CD4-positive, alpha-beta T cell (primary cell): ENCODE measurements at regions not wholly inside any gene's neighbourhood (a gene's known extent, or its start where the extent isn't known, plus 50 kb on each side); places are given as distances from the start of the nearest gene placed in this dataset.
"Not testable (repeated sequence)": the region's sequence is repeated elsewhere in the genome, so short reads cannot be mapped to it uniquely, and the experiment has no call there.

Experiments used
- ATAC-seq: fragments of 200-7000 bp; cut with Tn5 transposase; one replicate; pipeline ENCODE4 v1.10.0; 2022; ENCODE audit warnings: mild to moderate bottlenecking; ENCODE audit not compliant: poor library complexity
- CTCF ChIA-PET: fragments of 350-600 bp; sonication (Branson Sonifier 250); formaldehyde crosslinking; loops from one replicate; lab custom pipeline; 2021; ENCODE audit warnings: antibody characterized with exemption, inconsistent platforms; lab: Charles Lee
- POLR2A ChIA-PET: fragments of 350-600 bp; sonication (Branson Sonifier 250); formaldehyde crosslinking; loops from one replicate; lab custom pipeline; 2021; ENCODE audit warnings: antibody characterized with exemption, inconsistent platforms; lab: Charles Lee
- DNase-seq, 14 experiments: peaks; one replicate each; pipeline ENCODE4 v3.0.0-alpha.2; 2013 to 2020; ENCODE audit warnings: mixed read lengths in 2 of 14
- H3K27ac ChIP-seq, 2 donors: one replicate each; pipeline versions ENCODE4 v1.5.1 to v1.7.0; 2013; ENCODE audit warnings: low read length in 2 of 2, low read depth in 1 of 2, mild to moderate bottlenecking in 1 of 2
- H3K27me3 ChIP-seq, 2 experiments: 1 replicate in 1 of 2; 2 replicates in 1 of 2; pipeline versions ENCODE4 v1.6.1 to v1.7.0; 2013; ENCODE audit warnings: low read length in 2 of 2, control low read depth in 1 of 2, mild to moderate bottlenecking in 1 of 2, moderate library complexity in 1 of 2; ENCODE audit not compliant: insufficient read depth in 2 of 2, control insufficient read depth in 1 of 2
- H3K36me3 ChIP-seq: one replicate; pipeline ENCODE4 v1.6.1; 2013; ENCODE audit warnings: low read length, control low read depth; ENCODE audit not compliant: insufficient read depth
- H3K4me1 ChIP-seq: one replicate; pipeline ENCODE4 v1.6.1; 2013; ENCODE audit warnings: low read length, control low read depth; ENCODE audit not compliant: insufficient read depth
- H3K4me3 ChIP-seq: one replicate; pipeline ENCODE4 v1.5.1; 2013; ENCODE audit warnings: mild to moderate bottlenecking, low read length, moderate library complexity
- H3K9me3 ChIP-seq, 2 experiments: 1 replicate in 1 of 2; 2 replicates in 1 of 2; pipeline versions ENCODE4 v1.6.1 to v1.7.0; 2013; ENCODE audit warnings: low read length in 2 of 2, mild to moderate bottlenecking in 2 of 2, control low read depth in 1 of 2, moderate library complexity in 1 of 2; ENCODE audit not compliant: control insufficient read depth in 1 of 2, insufficient read depth in 1 of 2
- H3K27ac Mint-ChIP-seq: one replicate; pipeline ENCODE4 v1.8.0; 2020; ENCODE audit warnings: mixed read lengths
- H3K27me3 Mint-ChIP-seq: one replicate; pipeline ENCODE4 v1.8.0; 2021; ENCODE audit warnings: mixed read lengths
- H3K36me3 Mint-ChIP-seq: one replicate; pipeline ENCODE4 v1.8.0; 2021; ENCODE audit warnings: low read depth, mixed read lengths
- H3K4me1 Mint-ChIP-seq: one replicate; pipeline ENCODE4 v1.8.0; 2021; ENCODE audit warnings: low read depth, mixed read lengths
- H3K4me3 Mint-ChIP-seq: one replicate; pipeline ENCODE4 v1.8.0; 2020; ENCODE audit warnings: mild to moderate bottlenecking, mixed read lengths
- H3K9me3 Mint-ChIP-seq: one replicate; pipeline ENCODE4 v1.8.0; 2020; ENCODE audit warnings: mixed read lengths
- CTCF ChIP-seq: fragments of 200-600 bp; IDR thresholded peaks from one replicate; pipeline ENCODE4 v1.8.0; 2022; ENCODE audit warnings: antibody characterized with exemption, mild to moderate bottlenecking
- intact Hi-C, 2 experiments: fragments of 100-400 bp; cut with DNase I in 1 of 2; cut with micrococcal nuclease in 1 of 2; formaldehyde crosslinking; loops; one replicate each; pipeline versions ENCODE4 v1.15.1 to v1.9.0; 2023 to 2025; cut with DNase I, micrococcal nuclease

DNA sequence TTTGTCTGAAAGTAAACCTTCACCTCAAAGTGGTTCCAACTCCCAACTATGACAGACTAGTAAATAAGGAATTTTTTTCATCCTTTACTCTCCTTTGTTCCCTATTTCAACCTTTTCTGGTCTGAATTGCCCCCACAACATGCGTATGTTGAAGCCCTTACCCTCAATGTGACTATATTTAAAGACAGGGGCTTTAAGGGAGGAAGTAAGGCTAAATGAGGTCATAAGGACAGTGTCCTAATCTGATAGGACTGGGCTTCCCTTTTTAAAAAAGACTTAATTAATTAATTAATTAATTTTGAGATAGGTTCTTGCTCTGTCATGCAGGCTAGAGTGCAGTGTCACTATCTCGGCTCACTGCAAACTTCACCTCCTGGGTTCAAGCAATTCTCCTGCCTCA lies 86.3 kb downstream of the VCPKMT start:
- peaks cover 4% of the 10 kb centered on the region for H3K9me3 Mint-ChIP-seq
- no peaks in the 10 kb centered on the region for H3K27me3 Mint-ChIP-seq
- no peak for TF ChIP-seq CTCF

GRCh38 chr14:50030911-50031310 lies 85.5 kb downstream of the VCPKMT start:
- intact Hi-C loops, H3K27ac Mint-ChIP-seq: not testable (repeated sequence)

More for the DNA sequence above, 86.3 kb downstream of the VCPKMT start:
- Mint-ChIP-seq H3K27ac (no peak overlapping the region), H3K4me1 (peaks cover 12% of the 10 kb centered on the region), H3K36me3 (peaks cover 45% of the 10 kb centered on the region), H3K4me3 (no peak overlapping the region)
- no peak overlapping the region for H3K27ac ChIP-seq
- no peak for ATAC-seq
- no peak for DNase-seq
- CTCF ChIA-PET: interaction anchor here (0.6 kb wide), 1 partner anchor 231 kb away, joined by 4 read pairs; no protein-coding TSS in a partner anchor
- H3K36me3 ChIP-seq: peaks cover 5% of the 10 kb centered on the region
- peaks cover 7 to 11% of the 10 kb centered on the region in 2 experiments for H3K9me3 ChIP-seq
- no peak overlapping the region for H3K4me3 ChIP-seq
- H3K27me3 ChIP-seq: no peaks in the 10 kb centered on the region
- POLR2A ChIA-PET: no interaction called here
- peaks cover 5% of the 10 kb centered on the region for H3K4me1 ChIP-seq
- intact Hi-C loops: no loop called here

GRCh38 chr14:50031602-50032313 lies 84.6 kb downstream of the VCPKMT start:
- no peak overlapping the region for H3K4me3 Mint-ChIP-seq
- H3K27me3 Mint-ChIP-seq: no peaks in the 10 kb centered on the region
- no peak overlapping the region for H3K4me3 ChIP-seq
- no peak overlapping the region for H3K27ac ChIP-seq
- peak overlapping the region; percentile 28 for H3K27ac Mint-ChIP-seq
- DNase-seq (no peak), ATAC-seq (no peak)
- H3K4me1 ChIP-seq: peaks cover 11% of the 10 kb centered on the region
- peaks cover 44% of the 10 kb centered on the region for H3K36me3 Mint-ChIP-seq
- peaks cover 5% of the 10 kb centered on the region for H3K36me3 ChIP-seq
- no peaks in the 10 kb centered on the region for H3K27me3 ChIP-seq
- ChIA-PET CTCF (interaction anchor here (1.2 kb wide), 1 partner anchor 170 kb away, joined by 3 read pairs; no protein-coding TSS in a partner anchor), POLR2A (interaction anchor here (0.6 kb wide), 1 partner anchor 95 kb away, joined by 3 read pairs; no protein-coding TSS in a partner anchor)
- TF ChIP-seq CTCF: no peak
- H3K4me1 Mint-ChIP-seq: peaks cover 17% of the 10 kb centered on the region
- intact Hi-C loops: no loop called here
- no peaks in the 10 kb centered on the region for H3K9me3 Mint-ChIP-seq
- no peaks in the 10 kb centered on the region for H3K9me3 ChIP-seq

More at GRCh38 chr14:50030911-50031310, 85.5 kb downstream of the VCPKMT start:
- H3K4me3 Mint-ChIP-seq, H3K36me3 ChIP-seq, H3K27ac ChIP-seq, ATAC-seq, DNase-seq, H3K27me3 ChIP-seq, H3K9me3 Mint-ChIP-seq, H3K4me3 ChIP-seq, H3K9me3 ChIP-seq, H3K27me3 Mint-ChIP-seq: not testable (repeated sequence)
- ChIA-PET POLR2A (interaction anchor here (0.6 kb wide), 1 partner anchor 96 kb away, joined by 3 read pairs; no protein-coding TSS in a partner anchor), CTCF (interaction anchor here (0.6 kb wide), 1 partner anchor 232 kb away, joined by 4 read pairs; no protein-coding TSS in a partner anchor)
- Mint-ChIP-seq H3K36me3 (peaks cover 38% of the 10 kb centered on the region), H3K4me1 (peaks cover 12% of the 10 kb centered on the region)
- H3K4me1 ChIP-seq: peaks cover 11% of the 10 kb centered on the region

GRCh38 chr14:50032462-50033167 lies 83.8 kb downstream of the VCPKMT start:
- H3K36me3 Mint-ChIP-seq: peaks cover 39% of the 10 kb centered on the region

More at GRCh38 chr14:50032462-50033167, 83.8 kb downstream of the VCPKMT start:
- H3K9me3 Mint-ChIP-seq, H3K9me3 ChIP-seq, H3K27me3 Mint-ChIP-seq, H3K4me3 ChIP-seq, H3K27me3 ChIP-seq, H3K27ac ChIP-seq, H3K4me3 Mint-ChIP-seq, intact Hi-C loops, H3K36me3 ChIP-seq, ATAC-seq, DNase-seq: not testable (repeated sequence)
- ChIA-PET CTCF (interaction anchor here (1.2 kb wide), 1 partner anchor 171 kb away, joined by 3 read pairs; no protein-coding TSS in a partner anchor), POLR2A (interaction anchor here (0.7 kb wide), 1 partner anchor 18 kb away, joined by 3 read pairs; no protein-coding TSS in a partner anchor)
- peaks cover 12% of the 10 kb centered on the region for H3K4me1 ChIP-seq
- Mint-ChIP-seq H3K4me1 (peaks cover 22% of the 10 kb centered on the region), H3K27ac (peak overlapping the region; percentile 28)
